HG03442 (cell line): ENCODE measurements at regions not wholly inside any gene's neighbourhood (a gene's known extent, or its start where the extent isn't known, plus 50 kb on each side); places are given as distances from the start of the nearest gene placed in this dataset.
A peak's percentile ranks its signal among the peaks of the same experiment; 100 is the strongest.

ENCODE experiments used
- ATAC-seq: cut with Tn5 transposase; IDR thresholded peaks from one replicate; pipeline ENCODE4 v1.9.1; 2021; ENCODE audit warnings: mild to moderate bottlenecking, moderate library complexity; ENCODE audit not compliant: unreplicated experiment

DNA sequence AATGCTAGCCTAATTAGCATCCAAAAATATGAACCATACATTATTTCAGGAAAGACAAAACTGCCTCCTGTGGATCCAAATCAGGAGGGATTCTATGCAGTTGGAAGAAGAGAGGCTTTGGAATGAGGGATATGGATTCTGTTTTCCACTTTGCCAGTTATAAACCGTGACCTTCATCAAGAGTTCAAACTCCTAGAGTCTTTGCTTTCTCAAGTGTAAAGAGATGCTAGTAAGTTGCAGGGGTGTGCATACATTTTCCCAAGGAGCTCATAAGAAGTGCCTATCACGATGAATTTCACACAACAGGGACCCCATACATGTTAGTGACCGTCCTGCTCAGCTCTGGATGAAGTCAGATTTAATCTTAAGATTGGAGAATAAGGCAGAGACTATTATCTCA lies 542.5 kb downstream of the SOX11 start:
- no peak for ATAC-seq

DNA sequence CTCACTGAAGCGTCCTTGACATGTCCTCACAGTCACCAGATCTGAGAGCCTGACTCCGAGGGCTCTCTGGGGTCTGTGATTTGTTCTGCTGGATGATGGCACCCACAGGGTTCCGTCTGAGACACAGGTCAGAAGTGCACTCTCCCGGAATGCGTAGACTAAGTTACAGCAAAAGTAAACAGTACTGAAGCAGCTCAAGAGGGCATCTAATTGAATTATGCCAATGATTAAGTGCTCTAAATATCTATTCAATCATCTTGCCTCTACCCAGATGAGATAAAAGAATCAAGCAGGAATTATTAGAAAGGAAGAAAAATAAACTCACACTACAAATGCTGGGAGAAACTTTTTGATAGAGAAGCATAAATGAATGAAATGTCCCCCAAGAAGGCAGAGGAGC lies 544.1 kb downstream of the SOX11 start:
- no peak for ATAC-seq

DNA sequence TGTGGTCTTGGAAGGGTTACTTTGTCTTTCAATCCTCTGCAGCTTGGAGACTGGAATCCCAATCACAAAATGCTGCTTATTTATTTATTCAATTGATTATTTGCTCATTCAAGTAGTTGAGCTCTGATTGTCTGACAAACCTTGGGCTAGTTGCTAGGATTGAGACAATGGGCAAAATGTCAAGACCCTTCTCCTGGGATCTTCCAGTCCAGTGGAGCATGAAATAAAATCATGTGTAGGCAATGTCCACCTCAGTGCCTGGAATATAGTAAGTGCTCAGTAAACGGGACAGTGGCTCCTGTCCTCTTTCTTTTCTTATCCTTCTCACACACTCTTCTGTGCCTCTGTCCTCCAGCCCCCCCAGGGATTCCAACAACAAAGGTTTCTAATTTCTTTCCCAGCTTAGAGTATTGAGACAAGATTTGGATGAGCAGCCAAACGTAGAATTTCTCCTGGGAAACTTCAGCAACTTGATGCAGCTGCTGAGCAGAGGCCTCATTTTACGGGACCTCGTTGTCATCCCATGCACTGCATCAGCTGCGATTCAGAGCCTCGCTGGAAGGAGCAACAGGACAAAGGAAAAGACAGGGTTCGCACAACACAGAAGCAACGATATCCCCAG lies 545.0 kb downstream of the SOX11 start:
- no peak for ATAC-seq

DNA sequence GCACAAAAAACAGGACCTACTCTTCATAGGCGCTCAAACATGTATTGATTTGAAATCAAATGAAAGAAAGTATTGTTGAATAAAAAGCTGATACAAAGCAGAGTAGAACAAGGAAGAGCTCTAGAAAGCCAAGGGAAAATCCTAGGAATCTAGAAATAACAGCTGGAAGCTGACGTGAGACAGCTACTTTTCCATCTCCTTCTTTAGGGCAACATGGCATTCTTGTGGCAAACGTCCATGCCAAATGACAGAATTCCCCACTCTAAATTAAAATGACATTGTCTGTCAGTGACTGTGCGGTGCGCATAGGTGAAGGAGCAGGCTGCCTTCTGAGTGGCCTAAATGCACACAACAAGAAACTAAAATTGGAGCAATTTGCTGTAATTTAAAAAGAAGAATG lies 557.4 kb downstream of the SOX11 start:
- ATAC-seq = no peak

DNA sequence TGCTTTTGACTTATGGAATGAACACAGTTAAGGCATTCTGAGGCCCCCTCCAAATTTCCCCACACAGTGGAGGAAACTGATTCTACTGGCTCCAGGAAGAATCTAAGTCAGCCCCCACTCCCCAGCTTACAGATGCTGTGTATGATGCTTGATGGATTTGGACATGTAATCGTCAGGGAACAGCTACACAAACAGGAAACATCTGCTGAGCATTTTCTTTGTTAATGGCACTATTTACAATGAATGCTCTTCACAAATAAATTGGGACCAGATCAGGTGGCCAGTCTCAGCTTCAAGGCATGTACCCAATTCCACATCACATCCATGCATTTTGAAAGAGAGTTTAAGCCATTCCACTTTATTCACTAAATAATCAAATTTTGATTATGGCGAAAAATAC lies 562.3 kb downstream of the SOX11 start:
- no peak for ATAC-seq

DNA sequence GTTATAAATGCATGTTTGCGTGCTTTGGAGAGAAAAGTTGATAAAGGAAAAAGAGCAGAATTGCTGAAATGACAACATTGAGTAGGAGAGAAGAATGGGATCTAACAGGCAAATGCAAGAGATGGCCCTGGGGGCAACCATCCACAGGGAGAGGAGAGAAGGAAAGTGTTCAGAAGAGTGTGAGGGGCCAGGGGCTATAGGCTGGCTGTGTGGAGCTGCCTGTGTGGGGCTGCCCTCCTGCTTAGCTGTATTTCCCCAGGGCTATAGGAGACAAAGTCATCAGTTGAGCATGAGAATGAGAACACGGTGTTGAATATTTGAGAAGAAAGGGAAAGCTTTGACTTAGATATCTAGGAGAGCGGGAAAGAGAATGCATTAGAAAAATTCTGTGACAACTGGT lies 572.0 kb downstream of the SOX11 start:
- ATAC-seq = no peak

DNA sequence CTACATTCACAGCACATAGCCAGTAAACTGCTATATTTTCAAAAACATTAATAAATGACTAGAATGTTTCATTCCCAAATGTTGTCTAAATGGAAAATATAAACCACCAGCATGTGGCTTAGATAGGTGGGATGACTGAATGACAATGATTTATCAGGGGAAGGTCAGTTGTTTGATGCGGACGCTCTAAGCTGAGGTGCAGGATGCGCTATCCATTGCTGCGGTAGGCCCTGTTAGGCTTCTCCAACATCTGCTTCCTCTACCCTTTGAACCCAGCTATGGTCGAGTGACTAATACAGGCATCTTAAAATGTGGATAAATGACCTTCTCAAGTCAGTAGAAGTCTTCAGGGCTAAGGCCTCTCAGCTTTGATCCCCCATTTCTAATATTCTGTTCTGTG lies 584.2 kb downstream of the CMPK2 start:
- ATAC-seq = no peak

DNA sequence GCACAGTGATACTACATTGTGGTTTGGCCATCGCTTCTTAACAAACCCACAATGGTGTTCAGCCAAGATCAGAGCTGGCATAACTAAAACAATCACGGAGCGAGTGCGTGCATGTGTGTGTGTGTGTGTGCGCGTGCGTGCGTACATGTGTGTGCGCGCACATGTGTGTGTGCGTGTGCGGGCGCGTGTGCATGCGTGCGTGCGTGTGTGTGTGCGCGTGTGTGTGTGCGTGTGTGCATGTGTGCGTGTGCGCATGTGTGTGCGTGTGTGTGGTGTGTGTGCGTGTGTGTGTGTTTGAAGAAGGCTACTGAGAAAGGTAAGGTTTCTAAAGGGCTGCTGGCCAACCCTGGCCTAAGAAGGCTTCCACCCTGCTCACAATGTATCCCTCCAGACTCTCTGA lies 582.4 kb downstream of the CMPK2 start:
- no peak for ATAC-seq

DNA sequence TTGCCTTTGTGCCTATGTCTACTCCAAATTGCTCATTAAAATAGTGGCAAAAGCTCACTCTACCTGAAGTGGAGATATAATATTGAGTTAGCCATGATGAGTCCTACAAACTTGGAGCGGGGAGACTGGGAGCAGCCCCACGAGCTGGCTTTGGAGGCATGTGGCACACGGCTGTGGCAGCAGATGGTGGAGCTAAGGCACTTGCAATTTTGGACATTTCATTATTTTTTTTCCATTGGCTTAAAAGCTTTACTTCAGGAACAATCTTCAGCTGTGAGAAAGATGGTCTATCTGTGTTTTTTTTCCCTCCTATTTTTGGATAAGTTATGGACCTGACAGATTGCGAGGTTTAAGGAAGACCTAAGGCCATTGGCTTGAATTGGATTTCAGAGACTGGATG lies 578.3 kb downstream of the CMPK2 start:
- no peak for ATAC-seq

DNA sequence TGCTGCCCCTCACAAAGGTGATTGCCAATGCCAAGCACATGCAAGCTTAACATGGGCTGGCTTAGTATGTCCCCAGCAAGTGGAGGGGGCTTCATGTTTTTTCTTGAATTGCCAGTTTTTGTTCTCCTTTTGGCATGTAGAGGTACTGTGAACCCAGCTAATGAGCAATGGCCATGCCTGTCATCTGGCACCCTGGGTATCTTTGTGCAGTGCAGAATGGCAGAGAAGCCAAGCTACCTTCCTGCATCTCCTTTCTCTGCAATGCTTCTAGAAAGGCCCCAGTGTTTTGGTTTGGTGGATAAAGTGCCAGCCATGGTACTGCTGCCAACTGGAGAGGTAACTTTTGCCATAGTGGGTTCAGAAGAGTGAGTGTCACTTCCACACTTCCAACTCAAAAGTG lies 576.9 kb downstream of the CMPK2 start:
- ATAC-seq = no peak

DNA sequence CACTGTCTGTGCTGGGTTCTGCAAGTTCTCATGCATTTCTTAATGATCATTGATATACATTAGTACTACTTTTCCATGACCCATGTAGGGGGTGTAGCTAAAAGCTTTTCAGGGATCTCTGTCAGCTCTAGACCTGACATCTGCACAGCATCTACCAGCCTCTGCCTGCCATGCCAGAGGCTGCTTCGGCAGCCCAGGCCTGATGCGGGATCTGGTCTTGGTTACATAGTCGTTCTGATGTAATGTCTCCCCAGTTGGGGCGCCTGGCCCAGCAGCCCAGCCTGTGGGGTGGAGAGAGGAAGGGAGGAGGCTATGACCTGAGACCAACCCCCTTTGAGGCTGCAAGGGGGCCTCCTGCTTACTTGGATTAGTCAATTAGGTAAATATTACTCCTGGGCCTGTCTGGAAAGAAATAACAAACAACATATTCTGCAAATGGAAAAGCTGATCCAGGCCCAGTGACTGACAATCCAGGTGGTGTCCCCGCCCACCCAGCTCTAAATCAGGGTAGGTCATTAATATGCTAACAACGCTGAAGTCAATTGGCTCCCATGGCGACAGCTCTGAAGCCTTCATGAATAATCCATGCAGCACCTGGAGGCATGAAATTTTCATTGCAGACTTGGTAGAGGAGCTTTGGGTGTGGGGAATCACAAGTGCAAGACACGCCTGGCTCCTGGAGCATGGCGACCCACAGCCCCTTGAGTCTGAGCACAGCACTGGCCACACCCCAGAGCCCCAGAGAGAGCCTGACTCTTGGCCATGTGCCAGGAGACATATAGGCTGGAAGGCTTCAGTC lies 575.3 kb downstream of the CMPK2 start:
- ATAC-seq = no peak

DNA sequence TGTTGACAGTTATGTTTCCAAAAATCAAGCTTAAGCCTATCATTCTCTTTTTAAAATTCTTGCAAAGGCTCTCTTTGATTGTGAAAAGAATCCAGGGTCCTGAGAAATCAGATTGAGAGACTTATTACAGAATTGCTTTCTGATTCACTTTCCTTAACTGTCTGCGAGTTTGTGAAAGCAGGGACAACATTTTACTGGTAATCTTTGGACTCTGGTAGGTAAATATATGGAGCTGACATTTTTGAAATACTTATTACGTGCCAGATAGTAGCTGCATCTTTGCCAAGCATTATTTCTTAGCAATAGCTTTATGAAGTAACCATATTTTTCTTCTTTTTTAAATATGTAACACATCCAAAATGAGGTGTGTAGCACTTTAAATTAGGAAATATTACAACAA lies 570.9 kb downstream of the CMPK2 start:
- no peak for ATAC-seq

DNA sequence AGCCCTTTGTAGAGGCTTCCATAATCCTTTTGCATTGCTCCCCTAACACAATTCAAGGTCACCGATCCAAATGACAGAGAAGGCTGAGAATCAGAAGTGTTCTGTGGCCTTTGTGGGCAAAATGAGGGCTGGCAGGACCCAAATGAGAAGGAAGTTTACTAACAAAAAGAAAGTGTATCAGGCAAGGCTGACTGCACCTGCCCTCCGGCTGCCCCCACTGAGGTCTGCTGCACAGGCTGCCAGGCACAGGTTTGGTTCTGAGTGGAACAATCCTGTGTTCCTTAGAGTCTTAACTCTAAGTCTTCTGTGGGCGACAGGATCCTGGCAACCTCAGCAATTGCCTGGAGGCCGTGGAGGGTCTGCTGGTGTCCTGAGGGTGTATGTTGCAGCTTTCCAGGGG lies 568.5 kb downstream of the CMPK2 start:
- ATAC-seq = no peak

DNA sequence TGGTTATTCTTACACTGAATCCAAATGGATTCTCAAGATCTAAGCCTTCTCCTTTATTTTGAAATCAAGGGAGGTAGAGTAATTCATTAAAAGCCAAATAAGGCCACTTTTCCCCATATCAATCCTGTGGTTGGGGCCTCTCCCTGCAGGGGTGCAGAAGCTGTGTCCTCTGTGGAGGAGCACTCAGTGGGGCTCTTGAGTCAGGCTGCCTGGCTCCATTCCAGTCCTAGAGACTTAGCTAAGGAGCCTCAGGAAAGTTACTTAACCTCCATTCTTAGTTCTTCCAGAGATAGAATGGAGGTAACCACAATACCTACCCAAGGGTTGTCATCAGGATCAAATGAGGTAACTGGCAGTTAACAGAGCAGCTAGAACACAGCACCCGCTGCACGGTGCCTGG lies 564.3 kb downstream of the CMPK2 start:
- no peak for ATAC-seq

DNA sequence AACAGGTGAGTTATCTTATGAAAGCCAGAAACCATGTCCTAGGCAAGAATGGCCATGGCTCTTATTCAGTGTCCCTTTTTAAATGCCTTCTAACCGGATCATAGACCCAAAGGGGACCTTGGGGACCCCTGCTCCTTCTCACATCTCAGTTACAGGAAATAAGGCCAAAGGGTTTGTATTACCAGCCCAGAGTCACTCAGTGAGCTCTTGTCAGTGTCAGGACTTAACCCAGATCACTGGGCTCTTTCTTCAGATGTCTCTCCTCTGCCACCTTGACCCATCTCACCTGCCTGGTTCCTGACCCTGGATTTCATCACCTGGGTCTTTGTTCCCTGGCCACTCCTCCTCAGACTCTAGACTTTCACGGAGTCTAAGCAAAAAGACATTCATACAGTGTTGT lies 556.7 kb downstream of the CMPK2 start:
- no peak for ATAC-seq

DNA sequence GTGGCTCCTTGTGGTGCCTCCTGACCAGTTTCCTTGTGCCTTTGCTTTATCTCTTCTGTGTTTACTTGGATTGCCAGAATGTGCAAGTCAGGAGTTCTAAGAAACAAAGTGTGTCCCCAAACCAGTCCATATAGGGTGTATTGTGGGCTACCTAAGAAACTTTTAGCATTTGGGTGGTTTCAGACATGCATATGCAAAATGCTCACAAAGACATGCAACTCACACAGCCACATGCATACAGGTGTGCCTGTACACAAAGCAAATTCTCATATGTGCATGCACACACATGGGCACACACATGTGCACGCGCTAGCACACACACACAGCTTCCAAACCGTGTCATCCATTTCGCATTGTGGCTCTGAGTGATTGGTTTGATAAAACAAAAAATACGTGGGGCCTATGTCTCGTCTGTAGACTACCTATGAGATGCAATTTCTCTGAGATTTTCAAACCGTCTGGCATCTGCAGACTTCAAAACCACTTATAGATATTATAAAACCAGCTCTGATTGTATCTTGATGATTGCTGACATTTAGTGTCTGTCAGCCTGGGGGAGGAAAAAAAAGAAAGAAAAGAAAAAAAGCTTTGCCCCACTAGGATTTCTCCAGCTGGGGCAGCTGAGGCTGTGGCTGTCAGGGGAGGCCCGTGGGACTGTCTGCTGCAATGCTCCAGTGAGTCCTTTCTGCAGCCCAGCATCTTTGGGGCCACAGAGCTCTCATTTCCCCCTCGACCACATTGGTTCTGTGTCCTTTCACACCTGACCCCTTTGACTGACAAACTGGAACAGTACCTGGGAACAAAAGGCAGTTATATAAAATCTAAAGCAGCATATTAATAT lies 556.1 kb downstream of the CMPK2 start:
- ATAC-seq = peak; percentile 58

DNA sequence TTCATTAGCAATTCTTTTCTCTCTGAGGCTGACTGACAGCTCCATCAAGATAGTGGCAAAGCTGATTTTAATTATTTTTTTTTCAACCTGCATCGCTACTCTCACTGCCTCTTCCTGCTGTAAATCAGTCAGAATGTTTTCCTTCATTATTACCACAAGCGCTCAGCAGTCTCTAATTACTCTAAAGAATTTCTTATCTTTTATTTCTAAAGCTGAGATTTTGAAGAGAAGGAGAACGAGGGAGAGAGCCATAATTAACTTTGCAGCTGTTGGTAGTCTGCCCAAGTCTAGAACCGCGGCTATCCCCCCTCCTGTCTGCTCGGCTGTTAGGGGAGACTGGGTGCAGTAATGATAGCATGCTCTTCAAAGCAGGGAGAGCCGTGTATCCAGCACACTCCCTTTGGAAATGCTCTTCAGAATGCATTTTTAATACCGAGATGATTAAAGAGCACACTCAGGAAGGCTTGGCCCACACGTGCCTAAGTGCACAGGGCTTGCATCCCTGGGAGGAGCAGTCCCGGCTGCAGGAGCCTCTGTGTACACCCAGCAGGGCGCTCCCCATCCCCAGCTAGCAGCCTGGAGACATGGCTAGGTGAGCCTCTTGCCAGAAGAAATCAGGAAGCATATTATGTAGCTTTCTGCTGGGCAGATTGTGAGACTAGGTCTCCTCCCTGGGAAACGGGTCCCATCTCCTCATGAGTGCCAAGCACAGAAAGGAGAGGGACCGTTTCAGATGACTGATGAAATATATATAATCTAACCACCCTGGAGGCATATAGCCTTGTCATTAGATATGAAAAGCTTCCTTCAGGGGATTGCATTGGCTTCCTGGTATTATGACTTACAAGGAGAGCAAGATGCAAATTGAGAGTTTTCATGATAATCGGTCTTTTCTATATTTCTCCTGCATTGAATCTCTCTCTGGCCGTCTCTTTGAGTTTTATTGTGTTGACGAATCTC lies 555.2 kb downstream of the CMPK2 start:
- peak; percentile 15 for ATAC-seq

DNA sequence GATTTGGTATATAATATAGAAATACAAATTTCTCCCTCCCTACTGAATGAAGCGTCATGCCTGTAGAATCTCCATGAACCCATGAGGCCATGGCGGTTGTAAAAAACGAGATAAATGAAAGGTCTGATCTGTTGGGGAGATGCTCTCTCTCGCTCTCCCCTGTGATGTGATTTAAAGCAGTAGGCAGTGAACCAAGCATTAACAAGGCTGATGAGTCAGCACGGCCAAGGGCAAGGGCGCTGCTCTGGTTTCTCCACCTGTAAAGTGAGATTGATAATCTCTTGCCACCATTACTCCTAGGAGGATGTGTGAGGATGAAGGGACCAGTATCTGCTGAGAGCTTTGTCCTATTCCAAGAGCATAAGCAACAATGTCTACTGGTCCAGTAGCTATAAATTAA lies 553.3 kb downstream of the CMPK2 start:
- no peak for ATAC-seq

DNA sequence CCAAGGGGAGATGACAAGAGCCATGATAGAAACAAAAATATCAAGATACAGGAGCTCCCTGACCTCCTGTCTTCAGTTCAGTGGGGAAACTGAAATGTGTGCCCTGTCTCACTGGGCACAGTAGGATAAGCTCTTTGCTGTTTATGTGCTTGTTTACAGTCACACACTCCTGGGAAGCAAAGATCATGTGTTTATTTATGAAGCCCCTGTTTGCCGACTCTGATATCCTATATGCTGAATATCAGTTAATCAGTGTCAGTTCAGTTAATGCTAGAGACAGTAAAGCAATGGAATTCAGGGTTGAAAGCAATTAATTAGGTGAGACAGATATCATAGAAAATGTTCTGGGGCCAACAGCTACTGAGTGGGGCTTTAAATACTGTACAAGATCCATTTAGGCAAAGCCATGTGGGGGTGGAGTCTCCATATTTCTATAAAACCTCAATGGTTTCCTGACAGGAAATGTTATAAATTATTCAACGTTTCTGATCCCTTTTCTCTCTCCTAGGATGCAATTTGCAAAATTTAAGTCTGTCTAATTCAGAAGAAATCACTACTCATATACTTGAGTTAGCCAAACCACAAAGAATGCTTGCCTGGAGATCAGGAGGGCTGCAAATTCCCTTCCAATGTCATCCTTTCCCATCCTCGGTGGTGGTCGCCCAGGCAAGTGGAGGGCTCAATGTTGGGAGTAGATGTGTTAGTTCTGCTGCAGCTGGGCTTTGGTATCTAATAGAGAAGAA lies 551.3 kb downstream of the CMPK2 start:
- ATAC-seq = no peak

DNA sequence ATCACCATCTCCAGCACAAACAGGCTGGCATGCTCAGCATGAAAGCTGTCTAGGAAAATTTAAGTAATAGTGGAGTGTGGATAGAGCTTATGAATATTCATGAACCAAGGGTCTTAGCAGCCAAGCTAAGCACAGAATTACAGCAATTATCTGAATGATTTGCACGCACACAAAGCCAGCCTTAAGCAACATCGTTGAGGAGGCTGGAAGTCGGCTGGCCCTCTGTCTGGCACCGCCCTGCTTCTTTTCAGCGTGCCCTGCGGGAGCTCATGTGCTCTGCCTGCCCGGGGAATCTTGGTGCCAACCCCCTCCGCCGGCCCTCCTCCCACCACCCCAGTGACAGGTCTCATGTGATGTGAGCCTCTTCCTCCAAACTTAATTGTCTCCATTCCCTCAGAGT lies 540.1 kb downstream of the CMPK2 start:
- ATAC-seq = no peak
